D721Med (cell line): ENCODE measurements at regions not wholly inside any gene's neighbourhood (a gene's known extent, or its start where the extent isn't known, plus 50 kb on each side); places are given as distances from the start of the nearest gene placed in this dataset.

Experiments used
- DNase-seq: peaks from one replicate; pipeline ENCODE4 v3.0.0; 2011; ENCODE audit warnings: low spot score; ENCODE audit not compliant: insufficient read length
- FAIRE-seq: peaks from 2 replicates; lab custom pipeline; 2011; peaks lifted over from hg19 to GRCh38; lab: Jason Lieb, UNC
- TF ChIP-seq, protein P1 (sequence below): IDR thresholded peaks from 2 replicates; pipeline ENCODE4 v1.5.1; 2012; ENCODE audit warnings: mild to moderate bottlenecking, control low read depth; ENCODE audit not compliant: insufficient read depth; ENCODE audit errors: missing control alignments

DNA sequence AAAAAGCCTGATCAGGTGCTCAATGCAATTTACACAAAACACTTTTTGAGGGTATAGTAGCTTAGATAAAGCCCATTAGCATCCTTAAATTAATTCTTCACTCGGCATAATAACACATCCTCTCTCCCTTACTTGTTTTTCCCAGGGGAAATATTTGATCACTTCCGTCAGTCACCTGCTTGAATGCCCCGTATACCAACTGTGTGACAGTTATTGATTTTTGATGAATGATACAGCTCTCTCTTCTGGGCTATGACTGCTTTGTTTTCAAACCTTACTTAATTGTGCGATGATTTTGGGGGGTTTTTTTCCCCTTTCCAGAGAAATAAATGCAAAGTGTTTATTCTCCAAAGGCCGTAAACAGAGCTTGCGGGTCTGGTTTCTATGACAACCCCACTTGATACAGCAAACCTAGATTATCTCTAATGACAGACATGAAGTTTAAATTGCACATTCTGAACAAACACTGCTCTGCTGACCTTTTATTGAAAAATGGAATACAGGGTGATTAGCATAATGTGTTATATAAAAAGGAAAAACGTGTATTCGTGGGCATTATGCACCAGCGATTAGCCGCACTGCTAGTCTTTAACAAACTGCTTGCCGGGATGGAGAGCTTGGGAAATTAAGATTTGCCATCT lies 78.4 kb upstream of the NANOS1 start:
- no peak for DNase-seq
- TF ChIP-seq, protein P1, sequence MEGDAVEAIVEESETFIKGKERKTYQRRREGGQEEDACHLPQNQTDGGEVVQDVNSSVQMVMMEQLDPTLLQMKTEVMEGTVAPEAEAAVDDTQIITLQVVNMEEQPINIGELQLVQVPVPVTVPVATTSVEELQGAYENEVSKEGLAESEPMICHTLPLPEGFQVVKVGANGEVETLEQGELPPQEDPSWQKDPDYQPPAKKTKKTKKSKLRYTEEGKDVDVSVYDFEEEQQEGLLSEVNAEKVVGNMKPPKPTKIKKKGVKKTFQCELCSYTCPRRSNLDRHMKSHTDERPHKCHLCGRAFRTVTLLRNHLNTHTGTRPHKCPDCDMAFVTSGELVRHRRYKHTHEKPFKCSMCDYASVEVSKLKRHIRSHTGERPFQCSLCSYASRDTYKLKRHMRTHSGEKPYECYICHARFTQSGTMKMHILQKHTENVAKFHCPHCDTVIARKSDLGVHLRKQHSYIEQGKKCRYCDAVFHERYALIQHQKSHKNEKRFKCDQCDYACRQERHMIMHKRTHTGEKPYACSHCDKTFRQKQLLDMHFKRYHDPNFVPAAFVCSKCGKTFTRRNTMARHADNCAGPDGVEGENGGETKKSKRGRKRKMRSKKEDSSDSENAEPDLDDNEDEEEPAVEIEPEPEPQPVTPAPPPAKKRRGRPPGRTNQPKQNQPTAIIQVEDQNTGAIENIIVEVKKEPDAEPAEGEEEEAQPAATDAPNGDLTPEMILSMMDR = no peak
- no peak for FAIRE-seq

DNA sequence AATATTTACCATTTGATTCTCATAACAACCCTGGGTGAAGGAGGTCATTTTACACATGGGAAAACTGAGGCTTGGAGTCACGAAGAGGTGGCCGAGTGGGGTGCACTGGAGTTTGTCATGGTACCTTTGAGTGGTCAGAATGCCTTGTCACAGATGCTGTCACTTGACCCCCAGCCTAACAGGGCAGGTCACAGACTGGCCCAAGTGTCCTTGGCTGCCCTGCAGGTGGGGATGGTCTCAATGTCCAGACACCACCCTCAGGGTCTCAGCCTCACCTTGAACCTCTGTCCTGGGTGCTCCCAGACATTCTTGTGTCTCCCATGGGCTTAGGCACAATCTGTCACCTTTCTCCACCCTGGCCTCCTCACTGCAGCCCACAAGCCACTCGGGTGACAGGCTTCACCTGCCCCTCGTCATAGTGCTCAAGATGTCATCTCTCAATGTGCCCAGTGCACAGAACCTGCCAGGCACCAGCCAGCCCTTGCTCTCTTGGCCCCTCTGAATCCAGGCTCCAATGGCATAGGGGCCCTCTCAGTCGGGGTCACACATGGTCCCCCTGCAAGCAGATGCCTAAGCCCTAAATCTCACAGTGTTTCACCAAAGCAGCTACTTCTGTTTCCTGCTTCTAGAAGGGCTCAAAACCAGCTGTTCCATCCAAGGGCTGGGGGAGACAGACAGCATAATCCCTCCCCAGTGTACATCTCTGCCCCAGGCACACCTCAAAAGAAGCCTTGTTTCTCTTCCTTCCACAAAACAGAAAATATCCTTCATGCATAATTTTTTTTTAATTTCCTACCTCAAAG lies 76.8 kb upstream of the NANOS1 start:
- TF ChIP-seq, protein P1 = no peak
- FAIRE-seq (no peak), DNase-seq (no peak)

DNA sequence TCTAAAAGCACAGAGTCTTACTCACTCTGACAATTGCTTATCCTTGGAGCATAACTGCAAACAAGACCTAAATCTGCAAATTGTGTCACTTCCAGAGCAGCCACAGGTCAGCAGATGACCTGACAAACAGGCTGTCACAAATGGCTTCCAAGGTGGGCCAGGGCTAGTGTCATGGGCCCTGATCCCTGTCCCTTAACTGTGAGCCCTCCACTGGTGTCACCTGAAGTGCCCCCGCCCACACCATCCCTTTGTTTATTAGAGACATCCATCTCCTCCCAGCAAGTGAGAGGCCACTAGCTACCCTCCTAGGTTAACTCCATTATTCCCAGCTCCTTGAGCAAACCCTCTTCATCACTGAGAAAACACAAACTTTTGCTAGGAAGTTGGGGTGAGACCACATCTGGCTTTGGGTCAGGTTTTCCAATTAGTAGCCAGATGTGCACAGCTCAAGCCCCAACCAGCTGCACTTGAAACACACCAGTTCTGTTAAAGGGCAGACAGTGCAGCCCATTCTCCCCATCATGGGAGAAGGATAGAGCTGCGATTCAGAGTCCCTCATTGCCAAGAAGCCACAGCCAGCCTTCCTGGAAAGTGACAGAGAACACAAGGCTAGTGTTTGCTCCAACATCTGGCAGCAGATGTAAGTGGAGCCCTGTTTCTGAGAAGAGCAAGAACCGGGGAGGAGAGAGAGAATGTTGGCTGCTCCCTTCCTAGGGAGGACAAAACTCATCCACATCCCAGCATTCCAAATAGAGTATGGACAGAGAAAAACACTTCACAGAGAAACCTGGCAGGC lies 75.7 kb upstream of the NANOS1 start:
- TF ChIP-seq, protein P1 = no peak
- FAIRE-seq (no peak), DNase-seq (no peak)

DNA sequence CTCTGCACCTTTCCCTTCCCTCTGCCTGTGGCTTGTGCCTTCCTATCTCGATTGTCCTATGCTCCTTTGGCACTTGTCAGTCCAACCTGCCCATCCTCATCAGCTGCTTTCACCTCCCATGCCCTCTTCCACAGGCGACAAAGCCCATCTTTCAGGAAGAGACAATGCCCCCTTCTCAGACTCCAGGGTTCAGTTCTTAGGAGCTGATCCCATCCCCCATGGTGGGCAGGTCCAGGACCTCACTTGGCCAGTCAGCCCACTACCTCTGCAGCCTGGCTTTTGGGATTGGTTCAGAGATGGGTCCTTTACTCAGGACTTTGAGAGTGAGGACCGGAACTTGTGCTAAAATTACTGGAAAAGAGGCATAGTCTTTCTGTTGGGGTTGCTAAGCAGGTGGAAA lies 74.0 kb upstream of the NANOS1 start:
- FAIRE-seq (no peak), DNase-seq (no peak)
- TF ChIP-seq, protein P1 = no peak

DNA sequence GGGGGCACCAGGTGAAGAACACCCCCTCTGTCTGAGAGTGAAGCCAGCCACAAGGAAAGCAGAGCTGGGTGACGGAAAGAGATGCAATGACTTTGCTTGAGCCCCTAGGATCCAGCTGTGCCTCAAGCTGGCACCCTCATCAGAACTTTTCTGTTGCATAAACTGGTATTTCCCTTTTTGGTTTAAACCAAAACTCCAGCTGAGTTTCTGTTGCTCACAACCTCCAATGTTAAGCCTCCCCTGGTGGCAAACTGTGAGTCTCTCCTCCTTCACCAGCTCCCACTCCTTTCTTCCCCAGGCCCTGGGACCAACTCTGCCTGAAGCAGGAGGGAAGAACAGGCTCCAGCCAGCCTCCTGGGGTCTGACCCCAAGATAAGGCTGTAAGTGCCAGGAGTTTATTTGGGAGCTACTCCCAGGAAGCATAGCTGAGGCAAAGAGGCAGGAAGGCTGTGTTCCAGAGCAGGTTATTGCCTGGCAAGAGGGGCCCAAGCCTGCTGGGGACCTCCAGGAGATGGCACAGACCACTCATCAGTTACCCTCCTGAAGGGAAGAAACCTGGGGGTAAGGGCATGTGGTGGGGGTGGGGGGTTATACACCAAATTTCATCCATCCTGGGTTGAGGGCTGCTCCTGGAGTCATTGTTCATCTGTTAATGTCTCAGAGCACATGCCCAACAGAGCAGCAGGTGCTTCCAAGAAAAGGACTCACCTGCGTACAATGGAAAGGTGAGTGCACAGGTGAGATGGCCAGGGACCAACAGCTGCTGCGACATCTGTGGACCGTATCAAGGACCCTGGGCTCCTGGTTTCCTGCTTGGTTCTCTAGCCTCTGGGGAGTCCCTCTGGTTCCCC lies 73.3 kb upstream of the NANOS1 start:
- TF ChIP-seq, protein P1 = no peak
- FAIRE-seq (no peak), DNase-seq (no peak)

DNA sequence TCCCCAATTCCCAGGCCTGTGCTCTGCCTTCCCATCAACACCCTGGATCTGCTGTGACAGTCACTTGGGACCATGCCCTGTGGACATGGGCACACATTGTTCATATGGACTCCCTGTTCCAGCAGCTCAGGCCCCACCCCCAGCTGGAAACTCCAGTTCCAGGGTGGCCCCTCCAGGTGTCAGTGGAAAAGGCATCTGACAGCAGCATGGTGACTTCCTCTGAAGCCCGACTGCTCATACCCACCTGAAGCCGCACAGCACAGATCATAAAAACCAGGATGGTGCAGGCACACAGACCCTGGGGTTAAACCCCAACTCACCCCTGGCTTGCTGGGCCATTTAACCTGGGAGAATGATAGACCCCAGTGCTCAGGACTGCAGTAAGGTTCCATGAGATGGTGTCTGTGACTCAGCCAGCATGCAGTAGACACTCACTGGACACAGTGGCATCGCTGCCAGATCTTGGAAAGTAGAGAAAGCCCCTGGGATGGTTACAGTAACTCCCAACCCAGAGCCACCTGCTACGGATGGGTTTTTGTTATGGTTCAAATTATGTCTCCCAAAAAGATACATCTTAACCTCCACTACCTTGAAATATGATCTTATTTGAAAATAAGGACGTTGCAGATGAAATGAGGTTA lies 72.6 kb upstream of the NANOS1 start:
- FAIRE-seq (no peak), DNase-seq (no peak)
- TF ChIP-seq, protein P1 = no peak
